Sigmoid colon (tissue), 4 donors: ENCODE measurements at regions not wholly inside any gene's neighbourhood (a gene's known extent, or its start where the extent isn't known, plus 50 kb on each side); places are given as distances from the start of the nearest gene placed in this dataset.

ENCODE experiments used
- POLR2A ChIP-seq, 2 donors: fragments of 450-650 bp; IDR thresholded peaks; one replicate each; pipeline ENCODE4 v1.6.1; 2016; ENCODE audit warnings: antibody characterized with exemption in 2 of 2, mild to moderate bottlenecking in 2 of 2, moderate library complexity in 2 of 2
- POLR2AphosphoS5 ChIP-seq, 4 donors: sonication (generic); formaldehyde crosslinking; IDR thresholded peaks; one replicate each; pipeline ENCODE4 v1.6.1; 2017; ENCODE audit warnings: antibody characterized with exemption in 4 of 4
- TF ChIP-seq, protein P1 (sequence below), 4 experiments: fragments of 450-650 bp in 3 of 4; fragments of 200-600 bp in 1 of 4; IDR thresholded peaks; one replicate each; pipeline ENCODE4 v1.5.1; 2016 to 2019; ENCODE audit warnings: antibody characterized with exemption in 4 of 4, mild to moderate bottlenecking in 3 of 4, moderate library complexity in 2 of 4

DNA sequence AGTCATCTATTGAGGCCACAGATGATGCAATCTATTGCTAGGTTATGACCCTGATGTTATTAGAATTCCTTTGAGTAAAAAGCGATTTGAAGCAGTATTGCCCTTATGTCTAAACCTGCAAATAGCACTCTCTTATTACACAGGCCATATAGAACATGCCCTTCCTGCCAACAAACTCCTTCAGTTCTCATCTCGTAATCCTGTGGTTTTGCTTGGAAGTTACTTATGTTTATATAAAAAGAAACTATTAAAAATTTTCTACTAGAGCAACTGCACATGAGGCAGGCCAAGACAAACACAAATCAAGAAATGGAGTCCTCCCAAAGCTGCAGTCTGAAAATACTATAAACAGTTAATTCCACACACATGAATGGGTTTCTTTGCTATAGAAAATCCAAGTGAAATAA lies 1200.2 kb downstream of the LRFN5 start:
- TF ChIP-seq, protein P1, sequence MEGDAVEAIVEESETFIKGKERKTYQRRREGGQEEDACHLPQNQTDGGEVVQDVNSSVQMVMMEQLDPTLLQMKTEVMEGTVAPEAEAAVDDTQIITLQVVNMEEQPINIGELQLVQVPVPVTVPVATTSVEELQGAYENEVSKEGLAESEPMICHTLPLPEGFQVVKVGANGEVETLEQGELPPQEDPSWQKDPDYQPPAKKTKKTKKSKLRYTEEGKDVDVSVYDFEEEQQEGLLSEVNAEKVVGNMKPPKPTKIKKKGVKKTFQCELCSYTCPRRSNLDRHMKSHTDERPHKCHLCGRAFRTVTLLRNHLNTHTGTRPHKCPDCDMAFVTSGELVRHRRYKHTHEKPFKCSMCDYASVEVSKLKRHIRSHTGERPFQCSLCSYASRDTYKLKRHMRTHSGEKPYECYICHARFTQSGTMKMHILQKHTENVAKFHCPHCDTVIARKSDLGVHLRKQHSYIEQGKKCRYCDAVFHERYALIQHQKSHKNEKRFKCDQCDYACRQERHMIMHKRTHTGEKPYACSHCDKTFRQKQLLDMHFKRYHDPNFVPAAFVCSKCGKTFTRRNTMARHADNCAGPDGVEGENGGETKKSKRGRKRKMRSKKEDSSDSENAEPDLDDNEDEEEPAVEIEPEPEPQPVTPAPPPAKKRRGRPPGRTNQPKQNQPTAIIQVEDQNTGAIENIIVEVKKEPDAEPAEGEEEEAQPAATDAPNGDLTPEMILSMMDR (IDR thresholded peaks at IDR 0.05) = no peak
- TF ChIP-seq POLR2A (IDR thresholded peaks at IDR 0.05) (no peak), POLR2AphosphoS5 (IDR thresholded peaks at IDR 0.05) (no peak)
